Stimulated activated CD4-positive, alpha-beta T cell treated with anti-CD3 and anti-CD28 coated beads, TNF-alpha, amount 100 ng/mL, for 48 hours (primary cell): ENCODE measurements at regions not wholly inside any gene's neighbourhood (a gene's known extent, or its start where the extent isn't known, plus 50 kb on each side); places are given as distances from the start of the nearest gene placed in this dataset.
A peak's percentile ranks its signal among the peaks of the same experiment; 100 is the strongest.

ENCODE experiments used
- DNase-seq, 3 donors: peaks; one replicate each; pipeline ENCODE4 v3.0.0-alpha.2; 2020; ENCODE audit warnings: low read depth in 3 of 3

DNA sequence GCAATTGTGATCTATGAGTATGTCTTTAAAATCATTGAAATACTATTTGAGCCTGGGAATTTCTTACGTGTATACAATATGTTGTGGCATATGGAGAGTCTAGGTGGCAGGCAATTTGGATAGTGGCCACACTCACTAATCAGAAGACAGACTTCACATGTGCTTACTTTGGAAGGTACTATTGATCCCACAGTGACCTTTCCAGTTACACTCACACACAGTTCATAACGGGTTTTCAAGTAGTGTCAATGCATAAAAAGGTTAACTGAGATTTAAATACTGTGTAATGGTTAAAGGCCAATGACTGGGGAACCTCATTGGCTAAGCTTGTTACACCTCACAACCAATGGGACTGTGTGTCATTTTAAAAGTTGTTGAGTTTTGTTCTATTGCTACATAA lies 783.2 kb downstream of the RPA4 start:
- DNase-seq: no peak

- no peak for DNase-seq
Observed at GRCh38 chrX:97668126-97668525, 784.4 kb downstream of the RPA4 start.

- DNase-seq: no peak
Observed at GRCh38 chrX:97672138-97672537, 788.4 kb downstream of the RPA4 start.

- DNase-seq: no peak
Observed at GRCh38 chrX:97672608-97673007, 788.9 kb downstream of the RPA4 start.

- DNase-seq: no peak
Observed at GRCh38 chrX:97673135-97673534, 789.4 kb downstream of the RPA4 start.

DNA sequence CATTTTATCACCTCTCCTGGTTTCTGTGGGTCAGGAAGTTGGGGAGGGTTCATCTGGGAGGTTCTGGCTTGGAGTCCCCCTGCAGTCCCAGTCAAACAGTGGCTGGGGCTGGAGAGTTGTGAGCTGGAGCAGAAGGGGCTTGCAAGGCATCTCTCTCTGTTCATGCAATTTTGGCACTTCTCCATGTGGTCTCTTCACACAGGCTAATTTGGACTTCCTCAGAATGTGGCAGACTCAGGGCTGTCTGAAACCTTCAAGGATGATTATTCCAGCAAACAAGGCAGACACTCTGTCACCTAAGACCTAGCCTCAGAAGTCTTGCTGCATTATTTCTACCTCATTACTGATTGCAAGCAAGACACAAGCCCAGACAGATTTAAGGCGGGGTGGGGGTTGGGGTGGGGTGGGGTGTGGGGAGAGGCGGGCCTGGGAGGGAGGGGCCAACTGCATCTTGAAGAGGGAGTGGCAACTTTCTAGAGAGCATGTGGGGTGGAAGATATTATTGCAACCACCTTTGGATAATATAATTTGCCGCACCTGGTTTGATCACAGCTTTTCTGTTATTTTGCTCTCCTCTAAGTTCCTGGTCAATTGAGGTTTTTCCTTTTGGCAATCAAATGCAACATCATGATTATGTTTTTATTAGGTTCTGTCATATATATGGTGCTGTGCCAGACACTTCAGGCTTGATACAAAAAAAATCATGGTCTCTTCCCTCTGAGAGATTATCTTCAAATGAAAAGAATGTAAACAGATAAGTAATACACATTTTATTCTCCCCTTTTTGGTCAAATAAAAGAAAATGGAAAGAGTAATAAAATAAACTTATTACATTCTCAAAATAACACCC lies 799.5 kb downstream of the RPA4 start:
- no peak for DNase-seq

DNA sequence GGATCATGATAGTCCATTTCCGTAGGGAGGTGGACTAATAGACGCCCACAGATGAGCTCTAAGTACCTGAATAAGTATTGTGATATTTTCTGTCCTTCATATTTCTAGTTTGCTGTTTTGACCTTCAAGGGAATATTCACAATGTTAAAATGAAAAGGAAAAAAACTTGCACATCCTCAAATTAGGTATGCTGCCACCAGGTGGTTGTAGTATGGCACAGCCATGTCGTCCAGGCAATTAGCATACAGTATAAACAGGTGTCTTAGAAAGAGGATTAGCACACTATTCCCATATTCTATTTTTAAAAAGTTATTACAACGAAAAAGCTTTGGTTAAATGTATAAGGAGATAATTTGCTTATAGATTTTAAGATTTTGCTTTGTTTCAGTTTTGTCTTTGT lies 802.0 kb downstream of the RPA4 start:
- peak in 1 of 3 donors; percentile 8 for DNase-seq

GRCh38 chrX:97691901-97692455 lies 808.3 kb downstream of the RPA4 start:
- no peak for DNase-seq

DNA sequence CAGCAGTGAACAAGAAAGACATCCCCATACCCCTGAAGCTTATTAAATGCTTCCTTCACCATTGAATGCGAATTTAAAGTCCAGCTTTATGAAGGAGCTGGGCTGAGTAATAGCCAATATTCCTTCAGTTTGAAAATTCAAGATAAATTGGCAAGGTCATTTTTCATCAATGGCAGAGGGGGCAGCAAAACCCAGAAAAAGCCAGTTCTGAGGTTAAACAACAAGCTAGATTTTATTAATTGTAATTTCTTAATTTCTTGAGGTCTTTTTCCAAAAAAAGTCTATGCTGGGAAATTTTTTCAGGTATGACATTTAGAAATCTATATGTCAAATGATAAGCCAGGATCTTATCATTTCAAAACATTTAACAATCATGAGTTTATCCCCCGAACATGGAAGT lies 808.9 kb downstream of the RPA4 start:
- DNase-seq: no peak

DNA sequence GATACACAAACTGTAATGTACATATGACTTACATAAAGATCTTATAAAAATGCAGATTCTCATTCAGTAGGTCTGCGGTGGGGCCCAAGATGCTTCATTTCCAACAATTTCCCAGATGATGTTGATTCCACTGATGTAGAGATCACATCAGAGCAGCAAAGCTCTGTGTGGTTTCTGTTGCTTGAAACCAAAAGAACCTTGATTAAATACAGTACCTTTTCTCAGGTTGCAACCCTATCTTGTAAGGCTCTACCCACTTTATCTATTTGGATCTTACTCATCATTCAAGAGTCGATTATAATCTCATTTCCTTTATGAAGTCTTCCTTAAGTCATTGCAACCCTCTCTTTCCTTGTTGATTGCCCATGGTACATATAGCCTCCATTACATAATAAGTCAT lies 816.8 kb downstream of the RPA4 start:
- DNase-seq: no peak

- no peak for DNase-seq
Observed at GRCh38 chrX:97704474-97704873, 820.8 kb downstream of the RPA4 start.

DNA sequence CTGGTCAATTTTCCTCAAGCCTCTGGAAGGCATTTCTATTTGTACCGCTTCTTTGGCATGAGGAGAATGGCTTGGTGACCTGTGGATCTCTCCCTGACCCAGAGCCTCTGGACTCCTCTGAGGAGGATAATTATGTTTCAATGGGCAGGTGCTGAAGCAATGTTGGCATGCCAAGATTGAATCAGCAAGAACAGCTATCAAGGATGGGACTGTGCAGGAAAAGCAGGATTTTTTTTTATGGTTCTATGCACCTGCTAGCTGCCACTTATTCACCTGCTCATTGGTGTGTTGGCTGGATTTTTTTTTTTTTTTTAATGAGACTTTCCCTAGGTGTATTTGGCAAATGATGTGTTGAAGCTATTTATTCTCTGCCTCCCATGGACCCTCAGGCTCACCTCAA lies 821.2 kb downstream of the RPA4 start:
- no peak for DNase-seq

GRCh38 chrX:97705936-97706335 lies 822.2 kb downstream of the RPA4 start:
- no peak for DNase-seq

- no peak for DNase-seq
Observed at GRCh38 chrX:97714072-97714471, 830.4 kb downstream of the RPA4 start.

GRCh38 chrX:97728215-97728614 lies 844.5 kb downstream of the RPA4 start:
- DNase-seq: no peak

- DNase-seq: no peak
Observed at GRCh38 chrX:97740044-97740443, 856.3 kb downstream of the RPA4 start.

GRCh38 chrX:97740886-97741285 lies 857.2 kb downstream of the RPA4 start:
- DNase-seq: no peak

DNA sequence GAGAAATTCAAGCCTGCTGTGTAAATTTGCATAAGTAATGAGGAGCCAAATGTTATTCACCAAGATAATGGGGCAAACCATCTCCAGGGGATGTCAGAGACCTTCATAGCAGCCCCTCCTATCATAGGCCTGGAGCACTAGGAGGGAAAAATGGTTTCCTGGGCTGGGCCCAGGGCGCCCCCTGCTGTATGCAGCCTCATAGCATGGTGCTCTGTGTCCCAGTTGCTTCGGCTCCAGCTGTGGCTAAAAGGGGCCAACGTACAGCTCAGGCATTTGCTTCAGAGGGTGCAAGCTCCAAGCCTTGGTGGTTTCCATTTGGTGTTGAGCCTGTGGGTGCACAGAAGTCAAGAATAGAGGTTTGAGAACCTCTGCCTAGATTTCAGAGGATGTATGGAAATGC lies 859.3 kb downstream of the RPA4 start:
- peak in 1 of 3 donors; percentile 18 for DNase-seq

DNA sequence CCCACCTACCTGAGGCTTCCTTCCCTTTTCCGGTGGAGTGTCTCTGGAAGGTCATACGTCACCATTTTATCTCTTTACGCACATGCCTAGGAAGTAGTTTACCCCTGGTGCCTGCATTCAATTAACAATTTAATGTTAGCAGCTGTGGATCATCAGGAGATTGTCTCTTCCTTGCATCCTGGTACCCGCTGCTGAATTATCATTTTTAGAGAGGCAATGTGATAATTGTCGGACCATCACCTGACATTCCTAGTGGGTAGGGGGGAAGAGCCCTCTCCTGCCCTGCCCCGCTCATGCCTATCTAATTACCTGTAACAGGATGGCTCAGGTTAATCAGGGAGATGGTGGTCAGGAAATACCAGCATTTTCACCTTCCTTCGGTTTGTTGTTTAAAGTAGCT lies 863.6 kb downstream of the RPA4 start:
- DNase-seq: no peak

DNA sequence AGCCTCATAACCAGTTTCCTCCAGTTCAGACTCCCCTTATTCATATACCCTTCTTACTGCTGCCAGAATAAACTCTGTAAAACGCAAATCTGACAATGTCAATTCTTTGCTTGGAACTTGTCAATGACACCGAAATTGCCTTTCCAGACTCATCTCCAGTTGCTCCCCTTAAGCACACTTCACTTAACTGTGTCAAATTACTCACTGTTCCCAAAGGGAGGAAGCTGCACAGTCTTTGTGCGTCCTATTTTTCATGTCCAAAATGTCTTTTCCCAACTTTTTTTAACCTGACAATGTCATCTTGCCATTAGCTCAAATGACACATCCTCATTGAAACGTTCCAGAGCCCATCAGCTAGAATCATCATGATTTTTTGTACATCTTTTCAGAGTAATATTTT lies 867.3 kb downstream of the RPA4 start:
- no peak for DNase-seq

DNA sequence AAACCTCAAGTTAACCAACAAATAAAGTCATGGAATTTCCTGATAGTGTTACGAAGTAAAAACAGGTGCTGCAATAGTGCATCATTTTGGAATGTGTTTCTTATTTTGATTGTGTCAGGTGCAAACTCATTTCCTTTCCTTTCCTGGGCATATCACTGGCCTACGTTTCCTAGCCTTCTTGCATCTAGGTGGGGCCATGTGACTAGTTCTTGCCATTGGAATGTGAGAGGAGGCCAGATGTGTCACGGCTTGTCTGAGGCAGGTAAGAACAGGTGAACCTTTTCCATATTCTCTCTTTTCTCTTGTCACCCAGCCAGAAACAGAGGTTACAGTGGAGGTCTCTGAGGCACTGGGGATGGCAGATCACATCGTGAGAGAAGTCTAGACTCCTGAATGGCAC lies 868.0 kb downstream of the RPA4 start:
- DNase-seq: no peak

DNA sequence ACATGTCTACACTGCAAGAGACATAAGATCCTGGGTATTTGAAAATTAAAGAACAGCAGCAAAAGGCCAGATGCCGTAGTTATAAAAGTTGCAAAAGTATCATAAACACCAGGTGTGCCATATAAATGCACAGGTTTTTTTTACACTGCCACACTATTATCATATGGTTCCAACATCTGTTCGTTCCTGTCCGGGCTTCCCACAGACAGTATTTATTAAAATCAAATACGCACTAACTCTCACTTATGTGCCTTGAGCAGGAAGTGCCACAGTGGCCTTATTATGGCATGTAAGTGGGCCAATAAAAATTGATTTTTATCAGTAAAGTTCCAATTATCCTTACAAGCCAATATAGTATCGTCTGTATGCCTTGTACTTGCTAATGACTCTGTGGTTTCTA lies 873.2 kb downstream of the RPA4 start:
- no peak for DNase-seq

DNA sequence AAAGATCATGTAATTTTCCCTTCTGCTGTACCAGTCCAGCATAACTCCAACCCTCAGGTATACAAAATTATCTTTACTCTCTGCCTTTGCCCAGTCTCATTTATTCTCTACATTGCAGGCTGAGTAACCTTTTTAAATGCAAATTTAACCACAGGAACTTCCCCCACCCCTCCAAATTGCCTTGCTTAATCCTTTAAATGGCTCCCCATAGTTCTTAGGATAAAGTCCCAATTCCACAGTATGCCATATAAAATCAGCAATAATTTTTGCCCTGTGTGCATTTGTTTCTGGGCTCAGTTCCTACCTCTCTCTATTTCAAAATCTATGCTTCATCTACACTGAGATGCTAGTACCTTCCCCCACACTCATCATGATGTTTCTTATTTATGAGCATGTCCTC lies 879.7 kb downstream of the RPA4 start:
- DNase-seq: no peak

DNA sequence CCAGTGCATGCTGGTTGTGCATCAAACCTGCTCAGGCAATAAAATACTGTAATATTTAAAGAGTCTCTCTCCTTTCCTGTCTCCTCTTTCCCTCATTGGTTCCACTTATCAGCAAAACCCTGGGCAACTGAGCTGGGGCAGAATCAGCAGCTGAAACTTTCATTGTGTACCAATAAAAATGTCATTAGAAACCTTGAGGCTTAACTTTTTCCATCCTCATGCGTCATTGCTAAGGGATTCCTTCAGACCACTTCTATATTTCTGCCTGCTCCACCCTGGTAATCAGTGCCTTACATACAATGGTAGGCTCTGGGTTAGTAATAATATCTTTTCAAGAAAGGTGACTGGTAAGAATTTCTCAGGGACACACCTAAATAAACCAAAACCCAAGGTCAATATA lies 880.3 kb downstream of the RPA4 start:
- no peak for DNase-seq
